ENCODE measurements at regions not wholly inside any gene's neighbourhood (a gene's known extent, or its start where the extent isn't known, plus 50 kb on each side); places are given as distances from the start of the nearest gene placed in this dataset.

- H3K79me2 ChIP-seq (ENCODE audit: insufficient read depth, low read length): no peaks in the 10 kb centered on the region
- H3K36me3 ChIP-seq (replicated peaks in 1 of 2; ENCODE audit: control insufficient read depth in 1 of 2, insufficient read depth in 2 of 2, low read length in 2 of 2): no peaks in the 10 kb centered on the region
- no peak for DNase-seq (ENCODE audit: low spot score)
- CTCF ChIA-PET (ENCODE audit: low intra/inter-chr PET ratio, low total read pairs): no interaction called here
- no peak for FAIRE-seq
- POLR2A ChIA-PET: no interaction called here
- H3K4me2 ChIP-seq (ENCODE audit: low read depth, low read length): no peak overlapping the region
- BruUV-seq (replicated peaks): no TSS peak
- H3K4me1 ChIP-seq (ENCODE audit: insufficient read depth, low read length): no peaks in the 10 kb centered on the region
- peaks cover 0 to 1% of the 10 kb centered on the region in 2 experiments; a peak in 1 of 5 replicates for H3K27me3 ChIP-seq (ENCODE audit: control insufficient read depth in 1 of 2, insufficient read depth in 2 of 2, low read length in 2 of 2)
- TF ChIP-seq ATF7 (IDR thresholded peaks at IDR 0.05) (peak; percentile 68), ATF7 (CRISPR knock-in tag; IDR thresholded peaks at IDR 0.05) (no peak), LBX2 (CRISPR knock-in tag; IDR thresholded peaks at IDR 0.05; ENCODE audit: borderline replicate concordance) (no peak), ZNF276 (CRISPR knock-in tag; IDR thresholded peaks at IDR 0.05; ENCODE audit: low read depth) (no peak), ARID4A (CRISPR knock-in tag; IDR thresholded peaks at IDR 0.05; ENCODE audit: borderline replicate concordance) (no peak)
- H3K4me3 ChIP-seq (replicated peaks in 1 of 3; ENCODE audit: insufficient read depth in 1 of 3, low read depth in 2 of 3, low read length in 3 of 3): no peak overlapping the region
- intact Hi-C loops (cut with micrococcal nuclease; ENCODE audit: unreplicated experiment) (no loop called here), in situ Hi-C loops (cut with HindIII; ENCODE audit: extremely low pct_ligation_motif_present, low pct_unique_long_range_greater_than_20kb) (no loop called here)
- no peaks in the 10 kb centered on the region for H3K9me3 ChIP-seq (ENCODE audit: low read length)
- H2AFZ ChIP-seq (ENCODE audit: low read length): no peak overlapping the region
- H3K9ac ChIP-seq (ENCODE audit: insufficient read depth, low read depth, low read length): no peak overlapping the region
- H3K27ac ChIP-seq (ENCODE audit: extremely low read length, insufficient read depth, low read length): no peak overlapping the region
- no peak for ATAC-seq
- WGBS (ENCODE audit: low lambda C conversion rate): 1% methylated on average over 4 of the region's 4 CpGs
- no peaks in the 10 kb centered on the region for H4K20me1 ChIP-seq (ENCODE audit: insufficient read depth, low read length)
Observed at GRCh38 chr9:99592834-99593574, 228.7 kb upstream of the NR4A3 start.
